CD4-positive, alpha-beta T cell treated with Interleukin-1 beta for 1 hour (primary cell): ENCODE measurements at regions not wholly inside any gene's neighbourhood (a gene's known extent, or its start where the extent isn't known, plus 50 kb on each side); places are given as distances from the start of the nearest gene placed in this dataset.

Experiments used
- DNase-seq, 2 donors: peaks; one replicate each; pipeline ENCODE4 v3.0.0-alpha.2; 2020 to 2022

- no peak for DNase-seq
Observed at GRCh38 chr5:165914456-165914855, 2377.0 kb upstream of the WWC1 start.

GRCh38 chr5:165919196-165919595, 2372.2 kb upstream of the WWC1 start:
- DNase-seq = no peak

DNA sequence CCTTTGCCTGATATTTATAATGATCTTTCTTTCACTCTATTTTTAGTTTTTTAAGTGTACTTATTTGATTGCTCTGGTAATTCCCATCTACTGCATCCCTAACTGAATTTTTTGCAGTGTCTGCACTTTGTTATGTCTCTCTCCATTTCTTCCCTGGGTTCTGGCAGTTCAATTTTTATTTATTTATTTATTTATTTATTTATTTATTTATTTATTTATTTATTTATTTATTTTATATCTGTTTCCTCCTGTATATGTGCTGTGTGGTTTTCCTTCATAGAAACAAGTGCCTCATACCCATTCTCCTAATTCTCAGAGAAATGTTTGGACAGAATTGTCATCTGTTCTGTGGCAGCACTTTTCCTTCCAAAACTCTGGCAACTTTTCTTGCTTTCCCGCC, 2370.8 kb upstream of the WWC1 start:
- no peak for DNase-seq

DNA sequence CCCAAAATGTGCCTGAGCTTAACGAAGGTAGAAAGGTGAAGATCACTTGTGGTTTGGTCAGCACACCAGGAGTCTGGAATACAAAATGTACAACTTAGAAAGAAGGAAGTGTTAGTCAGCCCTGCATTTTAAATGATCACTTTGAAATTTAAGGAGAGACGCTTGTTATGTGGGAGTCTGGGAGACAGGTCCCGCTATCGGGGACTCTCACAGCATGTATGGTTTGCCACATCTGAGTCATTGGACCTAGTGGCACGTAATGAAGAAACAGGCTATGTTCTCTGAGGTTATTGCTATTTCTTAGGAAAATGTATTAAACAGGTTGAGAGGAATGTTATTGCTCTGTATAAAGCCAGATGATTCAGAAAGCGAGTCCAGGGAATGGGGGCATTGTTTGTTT, 2362.5 kb upstream of the WWC1 start:
- DNase-seq = no peak

GRCh38 chr5:165940541-165940940, 2350.9 kb upstream of the WWC1 start:
- DNase-seq = no peak

DNA sequence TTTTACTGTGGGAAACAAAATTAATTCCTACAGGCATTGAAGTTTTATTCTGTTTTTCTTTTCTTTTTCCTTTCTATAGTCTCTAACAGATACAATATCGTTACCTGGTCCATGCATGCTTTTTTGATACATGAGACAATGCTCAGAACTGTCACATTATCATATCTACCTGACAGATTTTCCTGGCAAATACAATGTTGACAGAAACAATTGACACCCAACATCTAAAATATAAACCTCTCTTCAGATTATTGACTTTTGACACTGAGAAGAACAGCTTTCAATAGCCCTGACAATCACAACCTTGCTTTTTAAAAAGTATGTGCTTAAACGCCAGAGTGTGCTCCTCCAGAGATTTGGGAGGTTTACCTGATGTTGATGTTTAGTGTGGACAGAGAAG, 2334.6 kb upstream of the WWC1 start:
- DNase-seq = no peak

DNA sequence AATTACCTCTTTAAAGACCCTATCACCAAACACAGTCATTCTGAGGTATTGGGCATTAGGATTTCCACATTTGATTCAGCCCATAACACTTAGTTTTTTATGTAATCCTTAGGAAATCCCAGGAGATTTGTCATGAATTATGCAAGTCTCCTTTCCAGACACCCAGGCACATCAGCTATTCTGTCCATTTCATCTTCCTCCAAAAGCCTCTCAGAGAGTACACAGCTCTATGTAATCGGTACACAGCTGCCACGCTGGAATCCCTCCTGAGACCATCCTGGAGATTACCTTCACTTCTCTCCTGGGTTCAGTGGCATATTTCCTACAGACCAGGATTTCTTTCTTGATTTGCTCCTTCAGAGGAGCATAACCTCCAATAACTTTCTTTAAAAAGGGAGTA, 2309.8 kb upstream of the WWC1 start:
- DNase-seq = no peak

DNA sequence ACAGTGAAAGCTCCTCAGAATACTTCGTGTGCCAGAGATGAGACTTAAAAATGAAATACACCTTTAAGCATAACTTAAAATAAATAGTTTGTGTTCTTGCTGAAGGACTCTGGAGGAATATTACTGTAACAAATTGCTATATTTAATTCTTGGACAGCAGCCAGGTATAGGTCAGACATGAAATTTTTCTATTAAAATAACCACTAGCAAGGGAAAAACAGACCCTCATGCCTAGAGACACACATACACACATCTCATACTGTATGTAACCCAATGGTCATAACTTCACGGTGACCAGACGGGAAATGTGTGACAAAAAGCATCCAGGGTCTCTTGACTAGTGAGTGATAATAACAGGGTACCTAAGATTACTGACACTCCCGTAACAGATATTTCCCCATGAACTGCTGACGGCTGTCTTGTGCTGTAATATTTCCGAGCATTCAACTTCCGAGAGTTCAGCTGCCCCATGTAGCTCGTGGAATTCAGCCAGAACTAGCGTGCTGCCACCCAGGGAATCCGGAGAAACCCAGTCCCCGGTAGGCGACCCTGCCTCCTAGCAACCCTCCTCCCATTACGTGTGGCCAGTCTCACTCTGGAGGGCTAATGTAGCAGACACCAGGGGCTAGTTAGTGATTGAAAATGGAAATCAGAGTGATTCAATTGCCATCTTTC, 2295.1 kb upstream of the WWC1 start:
- no peak for DNase-seq

DNA sequence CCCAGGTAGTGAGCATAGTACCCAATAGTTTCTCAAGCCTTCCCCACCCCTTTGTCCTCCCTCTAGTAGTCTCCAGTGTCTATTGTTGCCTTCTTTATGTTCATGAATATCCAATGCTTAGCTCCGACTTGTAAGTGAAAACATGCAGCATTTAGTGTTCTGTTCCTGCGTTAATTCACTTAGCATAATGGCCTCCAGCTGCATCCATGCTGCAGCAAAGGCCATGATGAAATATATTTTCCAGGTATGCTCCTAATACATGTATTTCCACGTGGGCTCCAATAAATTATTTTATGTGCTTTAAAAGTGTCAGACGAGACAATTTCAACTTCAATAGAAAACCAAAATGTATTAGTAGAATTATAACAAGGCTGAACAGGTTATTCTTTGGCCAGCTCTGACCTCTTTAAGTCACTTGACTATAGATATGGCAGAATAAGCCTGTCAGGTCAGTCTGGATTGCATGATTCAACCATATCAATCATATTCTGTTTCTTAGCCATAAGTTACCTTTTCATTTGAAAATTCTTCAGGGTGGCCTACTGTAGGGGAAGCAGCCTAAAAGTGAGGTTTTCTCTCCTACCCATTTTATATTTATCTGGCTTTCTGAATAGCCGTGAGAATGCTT, 2291.6 kb upstream of the WWC1 start:
- no peak for DNase-seq

DNA sequence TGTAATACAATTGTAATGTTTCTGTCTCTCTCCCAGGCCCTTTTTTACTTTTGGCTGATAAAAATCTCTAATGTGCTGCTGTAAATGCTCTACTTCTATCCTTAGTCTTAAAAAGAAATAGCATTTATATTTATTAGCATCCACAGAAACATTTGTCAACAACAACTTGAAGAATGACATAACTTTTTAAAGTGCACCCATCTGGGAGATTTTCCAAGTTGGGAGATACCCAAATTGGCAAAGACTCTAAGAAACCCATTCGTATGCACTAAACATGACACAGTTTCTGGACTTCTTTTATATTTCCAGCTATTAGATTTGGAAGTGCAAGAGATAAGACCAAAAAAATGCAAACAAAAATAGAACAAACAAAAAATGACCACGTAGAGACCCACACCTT, 2287.4 kb upstream of the WWC1 start:
- DNase-seq = no peak

DNA sequence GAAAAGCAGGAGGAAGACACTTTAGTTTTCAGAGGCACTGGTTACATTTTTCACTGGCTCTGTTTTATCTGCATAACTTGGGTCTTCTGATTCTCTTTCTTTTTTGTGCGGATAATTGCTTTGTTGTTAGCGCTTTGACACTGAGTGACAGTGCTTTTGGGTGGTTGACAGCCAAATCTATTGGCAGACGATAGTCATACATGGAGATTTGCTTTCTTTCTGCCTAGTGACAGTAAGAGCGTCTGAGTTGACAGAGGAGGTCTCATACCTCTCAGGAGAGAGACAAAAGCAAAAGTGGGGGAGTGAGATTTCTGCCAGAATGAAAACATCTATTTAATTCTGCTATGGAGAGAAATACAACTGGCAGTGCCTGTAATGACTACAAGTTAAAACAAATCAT, 2278.0 kb upstream of the WWC1 start:
- no peak for DNase-seq

GRCh38 chr5:166014256-166014655, 2277.2 kb upstream of the WWC1 start:
- DNase-seq = no peak

- DNase-seq = no peak
Observed at GRCh38 chr5:166018716-166019115, 2272.7 kb upstream of the WWC1 start.

DNA sequence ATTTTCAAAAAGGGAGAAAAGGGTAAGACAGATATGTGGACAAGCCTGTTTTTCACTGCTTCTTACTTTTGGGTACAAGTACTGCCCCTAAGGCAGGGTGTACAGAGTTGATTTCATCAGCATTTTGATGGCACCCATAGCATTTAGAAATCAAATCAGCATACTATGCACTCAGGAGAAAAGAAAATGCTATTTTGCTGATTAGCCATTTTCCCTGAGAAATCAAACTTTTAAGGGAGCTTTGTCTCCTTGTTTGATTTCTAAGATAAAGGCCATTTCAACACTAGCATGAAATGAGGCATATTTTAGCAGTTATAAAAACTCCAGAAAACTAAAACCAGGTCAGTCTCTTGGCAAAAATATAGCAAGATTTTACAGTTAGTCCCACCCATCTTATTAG, 2269.4 kb upstream of the WWC1 start:
- DNase-seq = no peak

DNA sequence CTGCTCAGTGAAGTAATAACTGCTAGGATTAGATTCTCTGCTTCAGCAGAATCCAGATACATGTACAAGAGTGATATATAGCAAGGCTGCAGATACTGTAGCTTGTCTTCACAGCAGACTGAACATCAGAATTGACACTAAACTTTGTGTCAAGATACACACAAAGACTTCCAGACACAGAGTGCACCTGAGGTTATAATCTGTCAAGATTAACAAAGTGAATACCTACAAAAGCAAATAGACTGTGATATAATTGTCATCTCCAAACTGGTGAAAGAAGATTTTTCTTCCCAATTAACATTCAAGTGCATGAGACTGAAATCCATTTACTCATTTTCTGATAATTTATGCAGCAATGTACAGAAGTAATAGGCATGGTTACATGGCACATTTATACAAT, 2266.5 kb upstream of the WWC1 start:
- no peak for DNase-seq

DNA sequence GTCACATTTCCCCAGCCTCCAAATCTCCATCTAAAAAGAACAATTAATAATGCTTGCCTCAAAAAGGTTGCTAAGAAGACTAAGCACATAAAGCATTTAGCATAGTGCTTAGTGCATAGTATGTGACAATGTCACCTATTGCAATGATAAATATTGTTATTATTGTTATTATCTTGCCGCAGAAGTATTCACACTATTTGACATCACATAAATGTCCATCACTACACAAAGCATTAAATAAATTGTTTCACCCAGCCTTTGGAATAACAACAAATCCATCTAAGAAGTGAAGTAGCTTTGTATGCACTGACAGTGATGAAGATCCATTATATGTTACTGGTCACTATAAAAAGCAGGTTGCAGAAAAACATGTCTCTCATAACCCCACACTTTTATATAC, 2263.9 kb upstream of the WWC1 start:
- DNase-seq = no peak

DNA sequence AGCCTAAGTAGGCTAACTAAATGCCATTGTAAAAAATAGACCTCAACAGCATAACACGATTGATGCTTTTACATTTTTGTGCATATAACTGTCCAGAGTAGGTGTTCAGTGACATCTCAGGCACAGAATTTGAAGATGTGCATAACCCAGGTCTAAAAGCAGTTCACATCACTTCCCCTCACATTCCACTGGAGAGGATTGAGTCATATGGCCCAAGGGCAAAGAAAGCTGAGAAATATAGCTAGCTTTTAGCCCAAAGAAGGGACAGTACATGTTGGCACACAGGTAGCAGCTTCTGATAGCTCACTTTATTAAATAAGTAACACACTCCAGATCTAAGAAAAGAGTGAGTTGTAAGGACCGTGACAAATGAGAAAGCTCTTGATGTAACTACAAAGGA, 2259.5 kb upstream of the WWC1 start:
- no peak for DNase-seq

DNA sequence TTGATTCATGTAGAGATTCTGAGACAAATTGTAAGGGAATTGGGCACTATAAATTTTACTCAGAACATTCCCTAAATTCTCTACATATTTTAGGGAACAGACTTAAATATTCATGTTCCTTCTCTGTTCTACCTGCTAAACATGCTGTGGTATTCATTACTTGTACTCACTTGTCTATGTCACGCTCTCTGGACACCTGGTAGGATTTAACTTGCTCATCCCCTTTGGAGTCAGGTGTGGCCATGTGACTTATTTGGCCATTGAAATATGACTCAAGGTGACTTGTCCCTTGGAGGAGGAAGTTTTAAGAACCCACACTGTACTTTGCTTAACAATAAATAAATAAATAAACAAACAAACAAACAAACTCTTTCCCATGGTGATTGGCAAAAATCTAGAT, 2258.8 kb upstream of the WWC1 start:
- DNase-seq = no peak

DNA sequence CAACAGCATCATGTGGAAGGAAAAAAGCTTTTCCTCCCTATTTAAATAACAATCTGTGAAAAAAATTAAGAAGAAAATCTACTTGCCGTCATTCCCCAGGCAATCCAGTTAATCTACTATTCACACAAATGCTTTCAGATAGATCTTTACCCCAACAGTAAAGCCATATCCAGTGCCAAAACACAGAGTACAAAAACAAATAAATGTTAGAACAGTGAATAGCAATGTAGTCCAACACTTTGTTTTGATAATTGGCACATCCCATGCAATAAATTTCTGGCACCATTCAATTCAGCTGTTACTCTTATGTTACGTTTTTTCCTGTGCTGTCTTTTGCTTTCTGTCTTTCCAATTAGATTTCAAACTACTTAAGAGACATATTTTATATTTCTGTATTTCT, 2245.5 kb upstream of the WWC1 start:
- DNase-seq = no peak

GRCh38 chr5:166046956-166047355, 2244.5 kb upstream of the WWC1 start:
- no peak for DNase-seq

GRCh38 chr5:166050531-166050930, 2240.9 kb upstream of the WWC1 start:
- DNase-seq = no peak

DNA sequence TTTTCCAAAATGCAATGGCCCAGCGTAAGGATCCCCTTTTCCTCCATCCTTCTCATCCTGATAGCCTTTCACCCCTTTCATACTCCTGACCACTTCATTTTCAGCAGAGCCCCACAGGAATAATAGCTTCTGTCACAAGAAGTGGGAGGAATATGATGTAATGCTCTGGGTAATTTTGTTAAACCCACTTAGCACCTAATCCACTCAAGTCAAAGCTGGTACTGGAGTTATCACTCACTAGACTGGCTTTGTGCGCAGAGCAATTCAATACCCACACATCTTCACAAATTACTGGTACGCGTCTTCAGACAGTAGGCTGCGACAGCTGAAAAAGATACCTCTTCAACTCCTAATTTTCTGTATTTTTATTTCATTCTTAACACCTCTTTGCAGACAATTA, 2232.8 kb upstream of the WWC1 start:
- DNase-seq = no peak

DNA sequence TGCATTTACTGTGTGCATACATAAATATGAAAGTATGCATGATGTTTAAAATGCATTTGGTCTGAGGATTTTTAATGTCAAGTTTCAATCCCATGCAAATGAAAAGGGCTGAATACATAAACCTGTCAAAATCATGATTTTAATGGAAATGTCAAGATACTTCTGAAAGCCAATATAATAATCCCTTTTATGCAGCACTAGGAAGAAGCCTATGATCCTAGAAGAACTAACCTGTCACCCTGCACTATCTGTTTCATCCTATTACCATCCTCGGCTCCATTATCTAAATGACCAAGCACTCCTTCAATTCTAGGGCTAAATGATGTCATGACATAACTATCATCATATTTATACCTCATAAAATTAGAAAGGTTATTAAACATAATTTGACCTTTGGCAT, 2229.4 kb upstream of the WWC1 start:
- DNase-seq = no peak

DNA sequence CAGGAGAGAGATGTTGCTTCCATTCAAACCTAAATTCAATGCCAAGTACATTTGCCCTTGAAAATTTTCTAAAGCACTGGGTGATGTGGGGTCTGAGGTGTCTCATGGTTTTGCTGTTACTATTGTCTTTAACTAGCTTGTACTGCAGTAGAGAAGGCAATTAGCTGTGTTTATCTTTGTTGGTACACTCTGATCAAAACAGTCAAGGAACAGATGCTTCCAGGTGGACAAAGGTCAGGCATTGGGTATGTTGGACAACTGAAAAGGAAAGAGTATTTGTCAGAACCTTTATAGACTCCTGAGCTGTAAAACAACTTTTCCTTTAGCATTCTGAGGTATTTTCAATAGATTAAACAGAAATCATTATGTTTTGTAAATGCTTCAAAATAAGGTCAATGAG, 2228.7 kb upstream of the WWC1 start:
- no peak for DNase-seq

DNA sequence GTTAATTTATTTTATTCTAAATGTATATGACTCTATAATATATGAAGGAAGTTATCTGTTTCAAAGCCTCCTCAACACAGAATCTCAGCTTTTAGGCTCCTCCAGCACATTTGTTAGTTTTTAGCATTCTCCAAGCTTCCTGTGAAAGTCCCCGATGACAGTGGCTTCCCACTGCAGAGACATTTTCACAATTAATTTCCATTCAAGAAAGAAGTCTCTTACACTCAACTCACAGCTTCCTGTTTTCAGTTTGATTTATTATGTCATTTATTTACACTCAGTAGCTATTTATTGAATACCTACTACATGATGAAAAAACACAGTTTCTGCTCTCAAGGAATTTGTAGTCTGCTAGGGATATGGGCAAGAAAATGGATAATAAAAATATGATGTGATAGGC, 2228.2 kb upstream of the WWC1 start:
- no peak for DNase-seq
